Neural cell (in vitro differentiated cells): ENCODE measurements at regions not wholly inside any gene's neighbourhood (a gene's known extent, or its start where the extent isn't known, plus 50 kb on each side); places are given as distances from the start of the nearest gene placed in this dataset.

ENCODE experiments used
- H2AFZ ChIP-seq: fragments of 200-600, 300-800 bp; sonication (generic), shearing (Covaris generic); 2 replicates; pipeline ENCODE4 v1.6.0; 2014; ENCODE audit warnings: low read depth, mild to moderate bottlenecking, antibody characterized with exemption, low read length, moderate library complexity
- H3F3A ChIP-seq: fragments of 200-600 bp; shearing (Covaris generic); 2 replicates; pipeline ENCODE4 v1.6.1; 2016; ENCODE audit warnings: mild to moderate bottlenecking, moderate library complexity, mixed read lengths, antibody characterized with exemption, low read length; ENCODE audit not compliant: insufficient read depth, poor library complexity, severe bottlenecking
- H3K27ac ChIP-seq: fragments of 200-600, 300-800 bp; sonication (generic), shearing (Covaris generic); 2 replicates; pipeline ENCODE4 v1.5.1; 2014; ENCODE audit warnings: mild to moderate bottlenecking, low read length, moderate library complexity
- H3K27me3 ChIP-seq: fragments of 300-800, 200-600 bp; sonication (generic), shearing (Covaris generic); 2 replicates; pipeline ENCODE4 v1.6.0; 2014; ENCODE audit warnings: mild to moderate bottlenecking, low read depth, low read length, moderate library complexity; ENCODE audit not compliant: insufficient read depth
- H3K36me3 ChIP-seq: fragments of 300-800, 200-600 bp; sonication (generic), shearing (Covaris generic); 2 replicates; pipeline ENCODE4 v1.5.1; 2014; ENCODE audit warnings: mild to moderate bottlenecking, antibody characterized with exemption, low read length, moderate library complexity; ENCODE audit not compliant: insufficient read depth
- H3K4me2 ChIP-seq: fragments of 300-800, 200-600 bp; sonication (generic), shearing (Covaris generic); 2 replicates; pipeline ENCODE4 v1.6.0; 2014; ENCODE audit warnings: mild to moderate bottlenecking, low read length
- H3K4me3 ChIP-seq: fragments of 300-800, 200-600 bp; sonication (generic), shearing (Covaris generic); 2 replicates; pipeline ENCODE4 v1.5.1; 2014; ENCODE audit warnings: mild to moderate bottlenecking, low read length, moderate library complexity
- H3K79me2 ChIP-seq: fragments of 200-600 bp; shearing (Covaris generic); replicated peaks from 2 replicates; pipeline ENCODE4 v1.6.0; 2014; ENCODE audit warnings: mild to moderate bottlenecking, low read length, moderate library complexity; ENCODE audit not compliant: insufficient read depth
- H3K9ac ChIP-seq: fragments of 300-800, 200-600 bp; sonication (generic), shearing (Covaris generic); 2 replicates; pipeline ENCODE4 v1.6.1; 2016; ENCODE audit warnings: mild to moderate bottlenecking, low read length, mixed read lengths
- H3K9me2 ChIP-seq: fragments of 200-600 bp; shearing (Covaris generic); 2 replicates; pipeline ENCODE4 v1.6.1; 2016; ENCODE audit warnings: mild to moderate bottlenecking, low read length, mixed read lengths; ENCODE audit not compliant: insufficient read depth
- H3K9me3 ChIP-seq: fragments of 200-600, 300-800 bp; sonication (generic), shearing (Covaris generic); 2 replicates; pipeline ENCODE4 v1.6.1; 2016; ENCODE audit warnings: mild to moderate bottlenecking, mixed run types, low read length, moderate library complexity, mixed read lengths
- H4K20me1 ChIP-seq: fragments of 200-600 bp; shearing (Covaris generic); 2 replicates; pipeline ENCODE4 v1.6.1; 2016; ENCODE audit warnings: mild to moderate bottlenecking, mixed run types; ENCODE audit not compliant: insufficient read depth
- CTCF ChIP-seq: fragments of 450-650 bp; IDR thresholded peaks from 2 replicates; pipeline ENCODE4 v1.5.1; 2014; ENCODE audit warnings: antibody characterized with exemption, mild to moderate bottlenecking, moderate library complexity; ENCODE audit not compliant: poor library complexity, severe bottlenecking
- EP300 ChIP-seq: fragments of 450-650 bp; conservative IDR thresholded peaks from 2 replicates; pipeline ENCODE4 v1.6.1; 2014; ENCODE audit warnings: antibody characterized with exemption, mild to moderate bottlenecking, moderate library complexity; ENCODE audit not compliant: poor library complexity, severe bottlenecking
- EZH2 ChIP-seq: fragments of 200-600, 300-800 bp; shearing (Covaris generic), sonication (generic); IDR thresholded peaks from 2 replicates; pipeline ENCODE4 v1.6.1; 2014; ENCODE audit warnings: antibody characterized with exemption, low read length, borderline replicate concordance, mild to moderate bottlenecking; ENCODE audit not compliant: insufficient read depth, poor library complexity, severe bottlenecking
- MXI1 ChIP-seq: fragments of 450-650 bp; conservative IDR thresholded peaks from 2 replicates; pipeline ENCODE4 v1.6.1; 2014; ENCODE audit warnings: antibody characterized with exemption, mild to moderate bottlenecking; ENCODE audit not compliant: poor library complexity, severe bottlenecking
- POLR2AphosphoS5 ChIP-seq: IDR thresholded peaks from 2 replicates; pipeline ENCODE4 v1.6.1; 2012
- RAD21 ChIP-seq: fragments of 450-650 bp; conservative IDR thresholded peaks from 2 replicates; pipeline ENCODE4 v1.6.1; 2014; ENCODE audit warnings: antibody characterized with exemption, mild to moderate bottlenecking, moderate library complexity
- SMC3 ChIP-seq: fragments of 450-650 bp; conservative IDR thresholded peaks from 2 replicates; pipeline ENCODE4 v1.6.1; 2014; ENCODE audit warnings: antibody characterized with exemption, mild to moderate bottlenecking, moderate library complexity; ENCODE audit not compliant: poor library complexity
- TAF1 ChIP-seq: IDR thresholded peaks from 2 replicates; pipeline ENCODE4 v1.6.1; 2012; ENCODE audit warnings: low read depth
- TF ChIP-seq, protein P1 (sequence below): IDR thresholded peaks from 2 replicates; pipeline ENCODE4 v1.6.1; 2012; ENCODE audit warnings: borderline replicate concordance

DNA sequence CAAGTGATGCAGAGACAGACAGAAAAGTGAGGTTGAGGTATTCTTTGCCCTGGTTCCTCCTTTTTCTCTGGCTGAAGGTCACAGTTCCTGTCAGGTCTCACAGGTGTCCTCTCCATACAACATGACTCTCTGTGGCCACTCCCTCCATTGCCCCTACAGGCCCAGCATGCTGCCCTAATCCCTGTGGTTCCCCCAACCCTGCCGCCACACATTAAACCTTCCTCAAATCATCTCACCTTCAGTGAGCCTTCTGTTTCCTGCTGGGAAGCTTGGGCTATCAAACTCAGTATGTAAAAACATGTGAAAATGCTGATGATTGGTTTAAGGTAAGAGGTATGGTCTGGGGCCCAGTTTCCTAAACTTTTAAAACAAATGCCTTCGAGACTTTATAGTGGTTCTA, 159.0 kb upstream of the E2F7 start:
- H3K4me3 ChIP-seq = no peak overlapping the region
- H3K9me2 ChIP-seq = no peaks in the 10 kb centered on the region
- H3K36me3 ChIP-seq = no peaks in the 10 kb centered on the region
- H4K20me1 ChIP-seq = no peaks in the 10 kb centered on the region
- no peak overlapping the region for H2AFZ ChIP-seq
- no peak overlapping the region for H3K27ac ChIP-seq
- H3K9me3 ChIP-seq = no peaks in the 10 kb centered on the region
- no peak overlapping the region for H3K9ac ChIP-seq
- TF ChIP-seq TAF1 (no peak), MXI1 (no peak), CTCF (no peak), EP300 (no peak), POLR2AphosphoS5 (no peak), EZH2 (no peak), RAD21 (no peak)
- TF ChIP-seq, protein P1, sequence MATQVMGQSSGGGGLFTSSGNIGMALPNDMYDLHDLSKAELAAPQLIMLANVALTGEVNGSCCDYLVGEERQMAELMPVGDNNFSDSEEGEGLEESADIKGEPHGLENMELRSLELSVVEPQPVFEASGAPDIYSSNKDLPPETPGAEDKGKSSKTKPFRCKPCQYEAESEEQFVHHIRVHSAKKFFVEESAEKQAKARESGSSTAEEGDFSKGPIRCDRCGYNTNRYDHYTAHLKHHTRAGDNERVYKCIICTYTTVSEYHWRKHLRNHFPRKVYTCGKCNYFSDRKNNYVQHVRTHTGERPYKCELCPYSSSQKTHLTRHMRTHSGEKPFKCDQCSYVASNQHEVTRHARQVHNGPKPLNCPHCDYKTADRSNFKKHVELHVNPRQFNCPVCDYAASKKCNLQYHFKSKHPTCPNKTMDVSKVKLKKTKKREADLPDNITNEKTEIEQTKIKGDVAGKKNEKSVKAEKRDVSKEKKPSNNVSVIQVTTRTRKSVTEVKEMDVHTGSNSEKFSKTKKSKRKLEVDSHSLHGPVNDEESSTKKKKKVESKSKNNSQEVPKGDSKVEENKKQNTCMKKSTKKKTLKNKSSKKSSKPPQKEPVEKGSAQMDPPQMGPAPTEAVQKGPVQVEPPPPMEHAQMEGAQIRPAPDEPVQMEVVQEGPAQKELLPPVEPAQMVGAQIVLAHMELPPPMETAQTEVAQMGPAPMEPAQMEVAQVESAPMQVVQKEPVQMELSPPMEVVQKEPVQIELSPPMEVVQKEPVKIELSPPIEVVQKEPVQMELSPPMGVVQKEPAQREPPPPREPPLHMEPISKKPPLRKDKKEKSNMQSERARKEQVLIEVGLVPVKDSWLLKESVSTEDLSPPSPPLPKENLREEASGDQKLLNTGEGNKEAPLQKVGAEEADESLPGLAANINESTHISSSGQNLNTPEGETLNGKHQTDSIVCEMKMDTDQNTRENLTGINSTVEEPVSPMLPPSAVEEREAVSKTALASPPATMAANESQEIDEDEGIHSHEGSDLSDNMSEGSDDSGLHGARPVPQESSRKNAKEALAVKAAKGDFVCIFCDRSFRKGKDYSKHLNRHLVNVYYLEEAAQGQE = no peak
- no peak overlapping the region for H3K4me2 ChIP-seq
- no peaks in the 10 kb centered on the region for H3K79me2 ChIP-seq
- no peaks in the 10 kb centered on the region for H3K27me3 ChIP-seq
- H3F3A ChIP-seq = no peaks in the 10 kb centered on the region

DNA sequence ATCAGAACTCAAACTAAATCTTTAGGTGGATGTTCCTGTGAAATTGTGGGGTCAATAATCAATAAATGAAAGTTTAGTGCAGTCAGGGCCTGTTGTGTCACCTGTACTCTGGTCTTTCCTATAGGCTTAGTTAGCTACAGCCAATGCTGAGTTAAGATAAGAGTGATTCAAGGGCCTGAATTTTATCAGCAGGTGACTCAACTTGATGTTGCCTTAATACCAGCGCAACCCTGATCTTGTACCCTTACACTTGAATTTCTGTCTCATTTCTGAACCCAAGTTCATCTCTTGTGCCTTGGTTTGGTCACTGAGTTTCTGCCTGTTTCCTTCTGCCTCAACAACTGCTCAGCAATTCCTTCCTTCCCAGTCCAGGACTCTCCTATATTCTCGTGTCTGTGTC, 157.0 kb upstream of the E2F7 start:
- Histone ChIP-seq H3F3A (no peaks in the 10 kb centered on the region), H3K9me2 (no peaks in the 10 kb centered on the region), H3K9ac (no peak overlapping the region), H3K27ac (no peak overlapping the region), H3K79me2 (no peaks in the 10 kb centered on the region), H3K27me3 (no peaks in the 10 kb centered on the region), H2AFZ (no peak overlapping the region), H4K20me1 (no peaks in the 10 kb centered on the region), H3K4me3 (no peak overlapping the region), H3K9me3 (no peaks in the 10 kb centered on the region), H3K36me3 (no peaks in the 10 kb centered on the region), H3K4me2 (no peak overlapping the region)
- TF ChIP-seq CTCF (no peak), EZH2 (no peak), SMC3 (no peak), POLR2AphosphoS5 (no peak), RAD21 (no peak), TAF1 (no peak), EP300 (no peak), MXI1 (no peak)
- TF ChIP-seq, protein P1 = no peak
